SJSA1 (cell line): ENCODE measurements at regions not wholly inside any gene's neighbourhood (a gene's known extent, or its start where the extent isn't known, plus 50 kb on each side); places are given as distances from the start of the nearest gene placed in this dataset.
"Not testable (repeated sequence)": the region's sequence is repeated elsewhere in the genome, so short reads cannot be mapped to it uniquely, and the experiment has no call there.

Source experiments
- DNase-seq, 2 experiments: peaks; one replicate each; pipeline ENCODE4 v3.0.0-alpha.2; 2015 to 2020; ENCODE audit warnings: low spot score in 2 of 2, low read depth in 1 of 2
- H3K27ac ChIP-seq: fragments of 250-450 bp; sonication (Bioruptor Pico); 2 replicates; pipeline ENCODE4 v1.5.1; 2020; ENCODE audit warnings: mild to moderate bottlenecking, moderate library complexity
- H3K27me3 ChIP-seq: fragments of 250-450 bp; sonication (Bioruptor Pico); replicated peaks from 2 replicates; pipeline ENCODE4 v1.5.1; 2020; ENCODE audit warnings: mild to moderate bottlenecking, moderate library complexity
- H3K36me3 ChIP-seq: fragments of 250-450 bp; sonication (Bioruptor Pico); 2 replicates; pipeline ENCODE4 v1.5.1; 2020; ENCODE audit warnings: mild to moderate bottlenecking
- H3K4me1 ChIP-seq: fragments of 250-450 bp; sonication (Bioruptor Pico); replicated peaks from 2 replicates; pipeline ENCODE4 v1.6.1; 2021; ENCODE audit warnings: mild to moderate bottlenecking
- H3K4me3 ChIP-seq: fragments of 250-450 bp; sonication (Bioruptor Pico); 2 replicates; pipeline ENCODE4 v1.5.1; 2020; ENCODE audit warnings: mild to moderate bottlenecking
- H3K9me3 ChIP-seq: fragments of 250-450 bp; sonication (Bioruptor Pico); replicated peaks from 2 replicates; pipeline ENCODE4 v1.5.1; 2020; ENCODE audit warnings: mild to moderate bottlenecking

GRCh38 chr3:177909530-177909929 is 626.7 kb upstream of the KCNMB2 start:
- H3K9me3 ChIP-seq, DNase-seq, H3K4me3 ChIP-seq, H3K36me3 ChIP-seq, H3K27ac ChIP-seq, H3K27me3 ChIP-seq: not testable (repeated sequence)
- H3K4me1 ChIP-seq = peaks cover 27% of the 10 kb centered on the region

DNA sequence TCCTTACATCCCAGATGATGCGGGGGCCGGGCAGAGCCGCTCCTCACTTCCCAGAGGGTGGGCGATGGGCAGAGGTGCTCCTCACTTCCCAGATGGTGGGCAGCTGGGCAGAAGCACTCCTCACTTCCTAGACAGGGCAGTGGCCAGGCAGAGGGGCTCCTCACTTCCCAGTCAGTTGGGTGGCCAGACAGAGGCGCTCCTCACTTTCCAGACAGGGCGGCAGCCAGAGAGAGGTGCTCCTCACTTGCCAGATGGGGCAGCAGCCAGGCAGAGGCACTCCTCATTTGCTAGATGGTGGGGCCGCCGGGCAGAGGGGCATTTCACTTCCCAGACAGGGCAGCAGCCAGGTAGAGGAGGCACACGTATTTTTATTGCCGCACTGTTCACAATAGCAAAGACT is 622.0 kb upstream of the KCNMB2 start:
- Histone ChIP-seq H3K27ac (no peak overlapping the region), H3K27me3 (no peaks in the 10 kb centered on the region), H3K4me1 (no peaks in the 10 kb centered on the region), H3K9me3 (no peaks in the 10 kb centered on the region), H3K4me3 (no peak overlapping the region), H3K36me3 (no peaks in the 10 kb centered on the region)
- DNase-seq = no peak

DNA sequence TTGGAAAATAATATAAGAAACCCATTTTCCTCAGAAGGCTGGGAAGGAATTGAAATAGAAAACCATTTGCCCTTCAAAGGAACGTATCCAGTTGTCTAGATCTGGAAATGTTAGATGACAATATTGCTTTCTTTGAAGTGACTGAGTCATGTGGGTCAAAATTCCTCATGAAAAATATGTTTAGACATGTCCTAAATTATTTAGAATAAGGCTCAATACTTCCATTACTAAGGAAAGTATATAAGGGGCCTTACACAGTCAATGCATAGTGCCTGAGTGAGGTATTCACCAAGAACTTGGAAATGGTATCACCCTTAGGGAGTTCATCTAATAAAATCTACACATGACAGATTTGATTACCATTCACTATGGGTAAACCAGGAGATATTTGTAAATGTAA is 619.8 kb upstream of the KCNMB2 start:
- Histone ChIP-seq H3K27me3 (no peaks in the 10 kb centered on the region), H3K4me3 (no peak overlapping the region), H3K27ac (no peak overlapping the region), H3K9me3 (no peaks in the 10 kb centered on the region), H3K36me3 (no peaks in the 10 kb centered on the region), H3K4me1 (no peaks in the 10 kb centered on the region)
- no peak for DNase-seq

- H3K27me3 ChIP-seq = no peaks in the 10 kb centered on the region
- no peaks in the 10 kb centered on the region for H3K9me3 ChIP-seq
- no peaks in the 10 kb centered on the region for H3K36me3 ChIP-seq
- H3K27ac ChIP-seq = no peak overlapping the region
- no peak overlapping the region for H3K4me3 ChIP-seq
- DNase-seq = no peak
- no peaks in the 10 kb centered on the region for H3K4me1 ChIP-seq
Measured at GRCh38 chr3:177917234-177917861, 618.9 kb upstream of the KCNMB2 start.

DNA sequence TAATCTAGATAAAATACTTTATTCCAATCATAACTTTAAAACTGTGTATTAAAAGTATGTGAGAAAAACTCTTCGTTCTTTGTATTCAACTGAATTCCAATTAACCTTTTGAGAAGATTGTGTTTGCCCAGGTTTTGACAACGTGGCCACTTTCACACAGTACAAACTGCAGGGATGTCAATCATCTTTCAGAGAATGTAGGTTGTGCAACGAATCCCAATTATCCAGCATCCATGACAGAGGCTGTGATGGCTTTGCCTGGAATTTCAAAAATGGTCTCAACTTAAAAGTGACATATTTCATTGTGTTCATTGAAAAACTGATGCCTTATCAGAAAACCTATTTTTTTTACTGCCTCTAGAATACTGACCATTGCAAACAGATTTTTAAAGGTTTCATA is 615.1 kb upstream of the KCNMB2 start:
- no peaks in the 10 kb centered on the region for H3K4me1 ChIP-seq
- H3K36me3 ChIP-seq = no peaks in the 10 kb centered on the region
- H3K27ac ChIP-seq = no peak overlapping the region
- no peaks in the 10 kb centered on the region for H3K9me3 ChIP-seq
- no peak overlapping the region for H3K4me3 ChIP-seq
- no peaks in the 10 kb centered on the region for H3K27me3 ChIP-seq
- DNase-seq = no peak

DNA sequence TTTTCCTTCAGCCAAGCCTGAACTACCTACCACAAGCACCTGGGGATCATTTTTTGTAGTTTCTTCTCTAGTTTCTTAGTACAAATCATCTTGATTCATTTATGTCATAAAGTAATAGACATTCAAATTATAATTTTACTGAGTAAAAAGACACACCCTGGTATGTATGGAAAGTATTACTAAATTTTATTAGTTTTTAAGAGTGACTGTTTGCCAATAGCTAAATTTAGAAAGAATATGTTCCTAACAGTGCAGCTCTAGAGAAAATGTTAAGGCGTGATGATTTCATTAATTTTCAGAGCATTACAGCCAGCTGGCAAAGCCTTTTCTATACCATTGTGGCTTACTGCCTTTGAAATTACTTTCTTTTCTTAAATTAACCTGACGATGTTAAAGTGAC is 612.0 kb upstream of the KCNMB2 start:
- Histone ChIP-seq H3K27me3 (no peaks in the 10 kb centered on the region), H3K9me3 (no peaks in the 10 kb centered on the region), H3K36me3 (no peaks in the 10 kb centered on the region), H3K27ac (no peak overlapping the region), H3K4me3 (no peak overlapping the region), H3K4me1 (peaks cover 12% of the 10 kb centered on the region)
- DNase-seq = no peak

DNA sequence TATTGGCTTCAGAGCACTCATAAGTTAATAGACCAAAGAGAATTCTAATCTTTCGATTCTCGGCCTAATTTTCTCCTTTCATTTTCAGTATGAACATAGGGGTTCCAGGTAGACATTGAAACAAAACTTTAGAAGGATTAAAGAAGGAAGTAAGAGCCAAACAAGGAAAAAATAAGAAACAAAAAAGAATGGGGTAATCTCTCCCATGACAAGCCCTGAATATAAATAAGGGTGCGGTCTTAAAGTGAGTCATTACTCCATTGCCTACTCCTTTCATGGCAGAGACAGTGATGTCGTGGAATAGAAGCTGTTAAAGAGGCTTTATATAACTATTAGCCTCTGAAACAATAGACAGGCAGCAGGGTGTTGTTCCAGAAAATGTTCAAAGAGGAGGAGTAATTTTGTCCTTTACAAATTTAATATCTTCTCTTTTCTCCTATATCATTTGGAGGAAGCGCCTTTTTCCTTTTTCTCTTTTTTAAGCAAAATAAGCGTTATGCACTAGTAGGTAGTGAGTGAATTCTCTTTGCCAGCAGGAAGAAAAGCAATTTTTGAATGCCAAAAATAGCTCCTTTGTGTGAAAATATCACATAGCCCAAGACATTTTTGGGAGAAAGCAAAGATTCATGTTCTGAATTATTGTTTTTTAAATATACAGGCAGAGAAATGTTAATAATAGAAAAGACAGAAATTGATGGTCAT is 607.9 kb upstream of the KCNMB2 start:
- Histone ChIP-seq H3K27me3 (no peaks in the 10 kb centered on the region), H3K27ac (peak overlapping the region; percentile 39), H3K4me3 (no peak overlapping the region), H3K9me3 (no peaks in the 10 kb centered on the region), H3K4me1 (peaks cover 20% of the 10 kb centered on the region), H3K36me3 (no peaks in the 10 kb centered on the region)
- peak in 1 of 2 experiments; percentile 46 for DNase-seq

GRCh38 chr3:177929310-177929709 is 606.9 kb upstream of the KCNMB2 start:
- no peak overlapping the region for H3K4me3 ChIP-seq
- no peaks in the 10 kb centered on the region for H3K9me3 ChIP-seq
- no peaks in the 10 kb centered on the region for H3K27me3 ChIP-seq
- no peak for DNase-seq
- peaks cover 20% of the 10 kb centered on the region for H3K4me1 ChIP-seq
- H3K36me3 ChIP-seq = no peaks in the 10 kb centered on the region
- no peak overlapping the region for H3K27ac ChIP-seq

DNA sequence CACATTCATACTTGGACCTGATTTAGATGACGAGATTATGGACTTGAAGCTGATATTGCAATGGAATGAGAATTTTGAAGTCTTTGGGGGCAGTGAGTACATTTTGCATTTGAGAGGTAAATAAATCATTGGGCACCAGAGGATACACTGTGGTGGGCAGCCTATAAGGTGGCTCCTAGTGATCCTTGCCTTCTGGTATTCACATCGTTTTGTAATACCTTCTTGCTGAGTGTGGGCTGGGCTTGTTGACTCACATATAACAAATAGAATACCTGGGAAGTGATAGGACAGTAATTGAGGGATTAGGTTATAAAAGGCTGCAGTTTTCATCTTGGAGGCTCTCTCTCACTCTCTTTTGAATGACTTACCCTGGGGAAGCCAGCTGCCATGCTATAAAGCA is 605.5 kb upstream of the KCNMB2 start:
- Histone ChIP-seq H3K27me3 (no peaks in the 10 kb centered on the region), H3K9me3 (no peaks in the 10 kb centered on the region), H3K36me3 (no peaks in the 10 kb centered on the region), H3K4me3 (no peak overlapping the region), H3K4me1 (peaks cover 20% of the 10 kb centered on the region), H3K27ac (no peak overlapping the region)
- DNase-seq = no peak

DNA sequence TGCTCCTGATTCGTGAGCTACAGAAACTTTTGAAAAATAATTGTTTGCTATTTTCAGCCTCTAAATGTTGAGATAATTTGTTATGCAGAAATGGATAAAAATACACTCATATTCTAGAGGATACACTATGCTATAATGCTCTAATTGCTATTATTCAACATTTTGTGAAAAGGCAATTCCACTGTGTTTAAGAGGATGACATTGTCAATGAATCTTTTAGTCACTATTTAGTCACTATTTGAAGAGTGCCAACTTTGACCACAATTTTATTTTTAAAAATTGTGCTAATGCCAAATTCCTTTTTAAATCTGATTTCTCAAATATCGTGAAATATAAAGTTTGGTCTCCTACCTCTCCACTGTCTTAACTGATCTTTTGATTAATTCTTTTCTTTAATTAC is 604.9 kb upstream of the KCNMB2 start:
- H3K9me3 ChIP-seq = no peaks in the 10 kb centered on the region
- no peak for DNase-seq
- no peaks in the 10 kb centered on the region for H3K36me3 ChIP-seq
- no peaks in the 10 kb centered on the region for H3K27me3 ChIP-seq
- no peak overlapping the region for H3K4me3 ChIP-seq
- no peak overlapping the region for H3K27ac ChIP-seq
- H3K4me1 ChIP-seq = peaks cover 20% of the 10 kb centered on the region

- Histone ChIP-seq H3K27ac (no peak overlapping the region), H3K9me3 (no peaks in the 10 kb centered on the region), H3K27me3 (no peaks in the 10 kb centered on the region), H3K36me3 (no peaks in the 10 kb centered on the region), H3K4me3 (no peak overlapping the region), H3K4me1 (peaks cover 20% of the 10 kb centered on the region)
- DNase-seq = no peak
Measured at GRCh38 chr3:177932346-177932745, 603.9 kb upstream of the KCNMB2 start.

DNA sequence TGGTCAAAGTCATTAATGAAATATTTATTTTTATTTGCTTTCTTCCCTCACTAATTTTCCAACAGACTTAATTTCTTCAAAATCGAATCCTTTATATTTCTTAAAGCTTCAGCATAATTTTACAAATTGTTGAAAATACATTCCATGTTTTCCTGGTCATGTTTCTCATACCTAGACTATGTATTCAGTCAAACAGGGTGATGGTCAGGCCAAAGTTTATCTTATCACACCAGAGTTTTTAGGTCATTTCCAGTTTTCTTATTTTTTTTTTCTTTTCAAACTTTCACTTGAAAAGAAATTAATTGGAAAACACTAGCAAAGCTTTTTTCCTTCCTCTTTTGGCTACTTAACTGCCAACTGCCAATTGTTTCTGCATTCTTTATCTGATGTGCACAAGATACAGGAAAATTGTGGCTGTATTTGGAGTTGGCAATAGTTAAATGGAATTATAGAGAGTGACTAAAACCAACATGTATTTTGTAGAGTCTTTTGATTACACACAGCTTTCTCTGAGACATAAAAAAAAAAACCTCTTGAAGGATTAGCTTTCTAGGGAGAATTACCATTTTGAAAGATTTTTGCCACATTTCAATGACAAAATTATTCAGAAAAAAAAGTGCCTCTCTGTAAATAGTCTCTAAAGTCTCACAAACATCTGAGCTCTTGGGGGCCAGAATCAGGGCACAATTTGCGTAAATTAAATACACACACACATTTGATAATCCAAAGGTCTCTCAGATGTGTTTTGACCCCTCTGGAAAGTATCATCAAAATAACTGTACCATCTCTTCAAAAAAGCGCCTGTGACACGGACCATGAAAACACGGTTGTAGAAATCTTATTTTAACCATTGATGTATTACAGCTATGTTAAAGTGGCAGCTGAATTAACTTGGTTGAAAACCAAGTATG is 603.2 kb upstream of the KCNMB2 start:
- Histone ChIP-seq H3K4me3 (no peak overlapping the region), H3K36me3 (no peaks in the 10 kb centered on the region), H3K27me3 (no peaks in the 10 kb centered on the region), H3K4me1 (peaks cover 16% of the 10 kb centered on the region), H3K27ac (no peak overlapping the region), H3K9me3 (no peaks in the 10 kb centered on the region)
- no peak for DNase-seq

- no peak for DNase-seq
- Histone ChIP-seq H3K4me3 (no peak overlapping the region), H3K36me3 (no peaks in the 10 kb centered on the region), H3K27ac (no peak overlapping the region), H3K4me1 (peaks cover 8% of the 10 kb centered on the region; the same call in 1 of the 2 replicates), H3K9me3 (no peaks in the 10 kb centered on the region), H3K27me3 (no peaks in the 10 kb centered on the region)
Measured at GRCh38 chr3:177934001-177934891, 602.0 kb upstream of the KCNMB2 start.
